Neural progenitor cell (in vitro differentiated cells): ENCODE measurements at regions not wholly inside any gene's neighbourhood (a gene's known extent, or its start where the extent isn't known, plus 50 kb on each side); places are given as distances from the start of the nearest gene placed in this dataset.
"Not testable (repeated sequence)": the region's sequence is repeated elsewhere in the genome, so short reads cannot be mapped to it uniquely, and the experiment has no call there.

Source experiments
- DNase-seq: peaks from one replicate; pipeline ENCODE4 v3.0.0-alpha.2; 2016; ENCODE audit warnings: low spot score
- H2AFZ ChIP-seq: fragments of 200-600 bp; sonication (generic); replicated peaks from 2 replicates; pipeline ENCODE4 v1.6.1; 2016; ENCODE audit warnings: antibody characterized with exemption
- H3F3A ChIP-seq: fragments of 200-600 bp; sonication (generic); 2 replicates; pipeline ENCODE4 v1.6.1; 2016; ENCODE audit warnings: antibody characterized with exemption, low read depth
- H3K27ac ChIP-seq: fragments of 200-600 bp; sonication (generic); 2 replicates; pipeline ENCODE4 v1.5.1; 2016; ENCODE audit warnings: mild to moderate bottlenecking
- H3K27me3 ChIP-seq: fragments of 200-600 bp; sonication (generic); 2 replicates; pipeline ENCODE4 v1.6.1; 2016; ENCODE audit warnings: mild to moderate bottlenecking, moderate library complexity
- H3K36me3 ChIP-seq: fragments of 200-600 bp; sonication (generic); 2 replicates; pipeline ENCODE4 v1.5.1; 2016
- H3K4me1 ChIP-seq: fragments of 200-600 bp; sonication (generic); 2 replicates; pipeline ENCODE4 v1.6.1; 2016; ENCODE audit warnings: mixed run types
- H3K4me2 ChIP-seq: fragments of 200-600 bp; sonication (generic); 2 replicates; pipeline ENCODE4 v1.6.1; 2016
- H3K4me3 ChIP-seq: fragments of 200-600 bp; sonication (generic); 2 replicates; pipeline ENCODE4 v1.5.1; 2016
- H3K79me2 ChIP-seq: fragments of 200-600 bp; sonication (generic); 2 replicates; pipeline ENCODE4 v1.6.1; 2016; ENCODE audit warnings: low read depth
- H3K9ac ChIP-seq: fragments of 200-600 bp; sonication (generic); 2 replicates; pipeline ENCODE4 v1.6.1; 2016
- H3K9me3 ChIP-seq: fragments of 200-600 bp; sonication (generic); 2 replicates; pipeline ENCODE4 v1.5.1; 2016; ENCODE audit warnings: low read depth
- H4K20me1 ChIP-seq: fragments of 200-600 bp; sonication (generic); 2 replicates; pipeline ENCODE4 v1.6.1; 2016; ENCODE audit warnings: low read depth
- H3K27ac Mint-ChIP-seq: 3 replicates; pipeline ENCODE4 v1.8.0; 2021; ENCODE audit warnings: mixed read lengths
- H3K27me3 Mint-ChIP-seq: 2 replicates; pipeline ENCODE4 v1.8.0; 2022; ENCODE audit warnings: low read depth, mild to moderate bottlenecking, inconsistent platforms, moderate library complexity, mixed read lengths; ENCODE audit not compliant: insufficient read depth
- H3K36me3 Mint-ChIP-seq: 3 replicates; pipeline ENCODE4 v1.8.0; 2021; ENCODE audit warnings: mixed read lengths
- H3K4me1 Mint-ChIP-seq: 3 replicates; pipeline ENCODE4 v1.8.0; 2021; ENCODE audit warnings: mixed read lengths
- H3K4me3 Mint-ChIP-seq: 3 replicates; pipeline ENCODE4 v1.8.0; 2021; ENCODE audit warnings: mild to moderate bottlenecking, moderate library complexity, mixed read lengths
- H3K9me3 Mint-ChIP-seq: 3 replicates; pipeline ENCODE4 v1.8.0; 2020; ENCODE audit warnings: mixed read lengths
- EZH2 ChIP-seq: fragments of 200-600 bp; sonication (generic); IDR thresholded peaks from 2 replicates; pipeline ENCODE4 v1.6.1; 2017; ENCODE audit warnings: antibody characterized with exemption, mild to moderate bottlenecking, moderate library complexity
- EZH2phosphoT487 ChIP-seq: fragments of 200-600 bp; sonication (generic); IDR thresholded peaks from 2 replicates; pipeline ENCODE4 v1.6.1; 2017; ENCODE audit warnings: antibody characterized with exemption
- TF ChIP-seq, protein P1 (sequence below): fragments of 200-600 bp; sonication (generic); IDR thresholded peaks from 2 replicates; pipeline ENCODE4 v1.5.1; 2017; ENCODE audit warnings: antibody characterized with exemption, mild to moderate bottlenecking

DNA sequence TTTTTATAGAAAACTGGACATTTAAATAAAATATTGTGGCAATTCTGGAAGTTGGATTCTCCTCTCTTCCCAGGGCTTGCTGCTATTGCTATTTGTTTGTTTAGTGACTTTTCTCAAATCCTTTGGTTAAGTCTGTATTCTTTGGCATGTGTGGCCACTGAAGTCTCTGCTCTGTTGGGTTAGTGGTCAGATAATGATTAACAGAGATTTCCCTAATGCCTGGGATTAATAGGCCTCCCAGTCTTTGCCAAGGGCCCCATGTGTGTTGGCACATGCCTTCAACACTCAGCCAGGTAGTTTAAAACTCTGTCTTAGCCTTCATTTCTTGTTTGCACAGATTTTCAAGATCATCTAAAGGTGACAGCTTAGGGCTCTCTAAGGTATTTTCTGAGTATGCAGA is 92.8 kb upstream of the EPB41L4A start:
- TF ChIP-seq, protein P1, sequence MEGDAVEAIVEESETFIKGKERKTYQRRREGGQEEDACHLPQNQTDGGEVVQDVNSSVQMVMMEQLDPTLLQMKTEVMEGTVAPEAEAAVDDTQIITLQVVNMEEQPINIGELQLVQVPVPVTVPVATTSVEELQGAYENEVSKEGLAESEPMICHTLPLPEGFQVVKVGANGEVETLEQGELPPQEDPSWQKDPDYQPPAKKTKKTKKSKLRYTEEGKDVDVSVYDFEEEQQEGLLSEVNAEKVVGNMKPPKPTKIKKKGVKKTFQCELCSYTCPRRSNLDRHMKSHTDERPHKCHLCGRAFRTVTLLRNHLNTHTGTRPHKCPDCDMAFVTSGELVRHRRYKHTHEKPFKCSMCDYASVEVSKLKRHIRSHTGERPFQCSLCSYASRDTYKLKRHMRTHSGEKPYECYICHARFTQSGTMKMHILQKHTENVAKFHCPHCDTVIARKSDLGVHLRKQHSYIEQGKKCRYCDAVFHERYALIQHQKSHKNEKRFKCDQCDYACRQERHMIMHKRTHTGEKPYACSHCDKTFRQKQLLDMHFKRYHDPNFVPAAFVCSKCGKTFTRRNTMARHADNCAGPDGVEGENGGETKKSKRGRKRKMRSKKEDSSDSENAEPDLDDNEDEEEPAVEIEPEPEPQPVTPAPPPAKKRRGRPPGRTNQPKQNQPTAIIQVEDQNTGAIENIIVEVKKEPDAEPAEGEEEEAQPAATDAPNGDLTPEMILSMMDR, result no peak
- no peak for TF ChIP-seq EZH2
- TF ChIP-seq EZH2phosphoT487, result no peak

DNA sequence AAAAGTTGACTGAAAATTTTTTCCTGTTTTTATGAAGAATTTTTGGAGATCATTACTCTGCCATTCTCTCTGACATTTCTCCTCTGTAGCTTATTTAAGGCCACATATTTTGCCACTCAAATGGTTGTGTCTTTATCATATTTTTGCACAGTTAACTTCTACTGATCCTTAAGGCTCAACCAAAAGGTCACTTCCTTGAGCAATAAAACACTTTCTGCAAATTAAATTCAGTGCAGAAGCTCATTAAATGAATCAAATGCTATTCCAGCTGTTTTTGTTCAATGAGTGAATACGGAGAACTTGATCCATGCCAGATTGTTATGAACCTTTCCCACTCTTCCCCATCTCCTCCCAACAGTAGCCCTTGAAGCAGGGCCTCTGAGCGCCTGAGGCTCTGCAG is 93.8 kb upstream of the EPB41L4A start:
- H3K27me3 ChIP-seq, result no peaks in the 10 kb centered on the region
- no peaks in the 10 kb centered on the region for H3K4me1 Mint-ChIP-seq
- H3K36me3 Mint-ChIP-seq, result no peaks in the 10 kb centered on the region
- no peak overlapping the region for H3K4me3 Mint-ChIP-seq
- no peak overlapping the region for H3K9ac ChIP-seq
- no peaks in the 10 kb centered on the region for H3K36me3 ChIP-seq
- no peaks in the 10 kb centered on the region for H3K4me1 ChIP-seq
- no peaks in the 10 kb centered on the region for H4K20me1 ChIP-seq
- peaks cover 11% of the 10 kb centered on the region for H3K9me3 ChIP-seq
- peaks cover 6% of the 10 kb centered on the region for H3K9me3 Mint-ChIP-seq
- H3K4me3 ChIP-seq, result no peak overlapping the region
- no peak overlapping the region for H3K27ac ChIP-seq
- H3K4me2 ChIP-seq, result no peak overlapping the region
- H3K27ac Mint-ChIP-seq, result no peak overlapping the region
- no peak for DNase-seq
- TF ChIP-seq, protein P1, result no peak
- no peak for TF ChIP-seq EZH2phosphoT487
- TF ChIP-seq EZH2, result no peak
- H2AFZ ChIP-seq, result no peak overlapping the region
- H3K27me3 Mint-ChIP-seq, result peaks cover 13% of the 10 kb centered on the region
- no peaks in the 10 kb centered on the region for H3K79me2 ChIP-seq
- no peaks in the 10 kb centered on the region for H3F3A ChIP-seq

More for the DNA sequence above, 92.8 kb upstream of the EPB41L4A start:
- Histone ChIP-seq H3K36me3 (no peaks in the 10 kb centered on the region), H2AFZ (no peak overlapping the region), H3K79me2 (no peaks in the 10 kb centered on the region), H3K27ac (no peak overlapping the region), H3K9ac (no peak overlapping the region), H3K4me3 (no peak overlapping the region), H3K9me3 (peaks cover 11% of the 10 kb centered on the region), H3K4me2 (no peak overlapping the region), H3F3A (no peaks in the 10 kb centered on the region), H3K4me1 (no peaks in the 10 kb centered on the region), H3K27me3 (no peaks in the 10 kb centered on the region), H4K20me1 (no peaks in the 10 kb centered on the region)
- H3K27ac Mint-ChIP-seq, result no peak overlapping the region
- H3K27me3 Mint-ChIP-seq, result peaks cover 13% of the 10 kb centered on the region
- no peak for DNase-seq
- no peaks in the 10 kb centered on the region for H3K4me1 Mint-ChIP-seq
- no peak overlapping the region for H3K4me3 Mint-ChIP-seq
- H3K9me3 Mint-ChIP-seq, result peaks cover 6% of the 10 kb centered on the region
- H3K36me3 Mint-ChIP-seq, result no peaks in the 10 kb centered on the region

DNA sequence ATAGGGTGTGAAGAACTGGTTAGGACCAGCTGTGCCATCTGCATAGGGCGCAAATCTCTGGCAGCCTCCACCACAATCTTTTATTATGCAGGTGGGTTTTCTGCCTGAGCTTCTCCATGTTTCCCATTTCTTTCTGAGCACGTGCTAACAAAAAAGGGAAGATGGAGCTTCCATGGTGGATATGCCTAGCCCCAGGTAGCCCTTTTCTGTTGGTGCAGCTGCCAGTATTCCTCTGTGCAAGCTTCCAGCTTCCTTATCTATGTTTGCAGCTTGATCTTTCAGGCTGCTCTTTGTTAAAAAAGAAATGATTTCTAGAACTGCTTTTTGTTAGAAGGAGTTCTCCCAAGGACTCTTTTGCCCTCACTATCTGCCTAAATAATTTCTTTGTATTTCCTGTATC is 95.0 kb upstream of the EPB41L4A start:
- Histone ChIP-seq H3K79me2 (no peaks in the 10 kb centered on the region), H2AFZ (no peak overlapping the region), H3K27ac (no peak overlapping the region), H3F3A (no peaks in the 10 kb centered on the region), H3K4me3 (no peak overlapping the region), H3K36me3 (no peaks in the 10 kb centered on the region), H3K4me2 (no peak overlapping the region), H3K4me1 (no peaks in the 10 kb centered on the region), H3K9me3 (peaks cover 11% of the 10 kb centered on the region), H3K27me3 (no peaks in the 10 kb centered on the region), H4K20me1 (no peaks in the 10 kb centered on the region), H3K9ac (no peak overlapping the region)
- TF ChIP-seq, protein P1, result no peak
- TF ChIP-seq EZH2 (no peak), EZH2phosphoT487 (no peak)
- DNase-seq, result no peak
- Mint-ChIP-seq H3K36me3 (no peaks in the 10 kb centered on the region), H3K9me3 (peaks cover 6% of the 10 kb centered on the region), H3K4me1 (no peaks in the 10 kb centered on the region), H3K27ac (no peak overlapping the region), H3K4me3 (no peak overlapping the region), H3K27me3 (peaks cover 6% of the 10 kb centered on the region)

DNA sequence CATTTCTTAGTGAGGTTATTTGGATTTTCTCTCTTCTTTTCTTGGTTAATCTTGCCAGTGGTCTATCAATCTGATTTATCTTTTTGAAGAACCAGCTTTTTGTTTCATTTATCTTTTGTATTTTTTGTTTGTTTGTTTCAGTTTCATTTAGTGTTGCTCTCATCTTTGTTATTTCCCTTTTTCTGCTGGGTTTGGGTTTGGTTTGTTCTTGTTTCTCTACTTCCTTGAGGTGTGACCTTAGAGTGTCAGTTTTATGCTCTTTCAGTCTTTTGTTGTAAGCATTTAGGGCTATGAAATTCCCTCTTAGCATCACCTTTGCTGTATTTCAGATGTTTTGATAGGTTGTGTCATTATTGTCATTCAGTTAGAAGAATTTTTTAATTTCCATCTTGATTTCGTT is 101.4 kb upstream of the EPB41L4A start:
- H3K4me2 ChIP-seq, H3K4me3 ChIP-seq, H3K27ac ChIP-seq, H3K4me1 Mint-ChIP-seq, H3K27ac Mint-ChIP-seq, H3K36me3 Mint-ChIP-seq, H3K27me3 ChIP-seq, H3F3A ChIP-seq, H3K9me3 Mint-ChIP-seq, H3K27me3 Mint-ChIP-seq, H3K4me3 Mint-ChIP-seq, DNase-seq, H3K4me1 ChIP-seq, H4K20me1 ChIP-seq, H3K9ac ChIP-seq, H3K9me3 ChIP-seq, H3K79me2 ChIP-seq, H3K36me3 ChIP-seq, H2AFZ ChIP-seq: not testable (repeated sequence)

DNA sequence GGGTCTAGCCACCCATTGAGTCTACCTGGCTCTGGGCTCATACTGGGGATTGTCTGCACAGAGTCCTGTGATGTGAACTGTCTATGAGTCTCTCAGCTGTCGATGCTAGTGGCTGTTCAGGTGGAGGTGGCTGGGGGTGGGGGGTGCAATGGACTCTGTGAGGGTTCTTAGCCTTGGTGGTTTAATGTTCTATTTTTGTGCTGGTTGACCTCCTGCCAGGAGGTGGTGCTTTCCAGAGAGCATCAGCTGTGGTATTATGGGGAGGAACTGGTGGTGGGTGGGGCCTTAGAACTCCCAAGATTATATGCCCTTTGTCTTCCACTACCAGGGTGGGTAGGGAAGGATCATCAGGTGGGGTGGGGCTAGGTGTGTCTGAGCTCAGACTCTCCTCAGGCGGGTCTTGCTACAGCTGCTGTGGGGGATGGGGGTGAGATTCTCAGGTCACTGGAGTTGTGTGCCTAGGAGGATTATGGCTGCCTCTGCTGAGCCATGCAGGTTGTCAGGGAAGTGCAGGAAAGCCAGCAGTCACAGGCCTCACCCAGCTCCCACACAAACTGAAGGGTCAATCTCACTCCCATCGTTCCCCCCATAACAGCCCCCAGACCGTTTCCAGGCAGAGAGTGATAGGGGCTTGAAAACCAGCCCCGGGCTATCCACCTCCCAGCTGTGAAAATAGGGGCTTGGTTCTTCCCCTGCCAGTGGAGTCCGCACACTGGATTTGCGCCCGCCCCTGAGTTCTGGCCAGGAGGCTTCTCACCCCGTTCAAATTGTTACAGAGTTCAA is 104.0 kb upstream of the EPB41L4A start:
- H3K4me1 ChIP-seq, H3K9me3 ChIP-seq, H3K27me3 Mint-ChIP-seq, H3K4me3 ChIP-seq, H4K20me1 ChIP-seq, H2AFZ ChIP-seq, H3F3A ChIP-seq, H3K27ac ChIP-seq, H3K36me3 ChIP-seq, H3K27ac Mint-ChIP-seq, H3K9me3 Mint-ChIP-seq, H3K36me3 Mint-ChIP-seq, H3K4me1 Mint-ChIP-seq, H3K4me2 ChIP-seq, H3K79me2 ChIP-seq, H3K27me3 ChIP-seq, H3K4me3 Mint-ChIP-seq, H3K9ac ChIP-seq, DNase-seq: not testable (repeated sequence)

DNA sequence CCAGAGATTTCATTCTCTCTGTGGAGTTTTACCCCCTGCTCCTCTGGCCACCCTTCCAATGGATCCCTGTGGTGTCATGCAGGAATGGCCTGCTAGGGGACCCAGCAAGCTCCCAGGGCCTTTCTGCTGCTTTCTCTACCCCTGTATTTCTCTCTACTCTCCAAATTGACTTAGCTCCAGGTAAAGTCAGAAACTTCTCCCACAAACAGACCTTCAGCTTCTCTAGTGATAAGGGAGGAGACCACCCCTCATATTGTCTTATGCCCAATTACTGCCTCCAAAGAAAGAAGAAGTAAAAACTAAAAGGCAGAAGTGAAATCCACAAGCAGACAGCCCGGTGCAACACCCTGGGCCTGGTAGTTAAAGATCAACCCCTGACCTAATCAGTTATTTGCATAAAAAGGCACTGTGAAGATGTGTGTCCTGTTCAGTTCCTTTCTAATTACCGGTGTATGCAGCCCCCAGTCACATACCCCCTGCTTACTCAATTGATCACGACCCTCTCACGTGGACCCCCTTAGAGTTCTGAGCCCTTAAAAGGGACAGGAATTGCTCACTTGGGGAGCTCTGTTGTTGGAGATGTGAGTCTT is 104.7 kb upstream of the EPB41L4A start:
- not testable (repeated sequence) for H3K27me3 Mint-ChIP-seq, DNase-seq, H3K4me3 ChIP-seq, H3K4me2 ChIP-seq, H3F3A ChIP-seq, H3K36me3 Mint-ChIP-seq, H3K9ac ChIP-seq, H3K9me3 Mint-ChIP-seq, H3K79me2 ChIP-seq, H3K4me3 Mint-ChIP-seq, H3K4me1 Mint-ChIP-seq, H3K36me3 ChIP-seq, H3K27me3 ChIP-seq, H3K9me3 ChIP-seq, H3K4me1 ChIP-seq, H3K27ac ChIP-seq, H2AFZ ChIP-seq, H4K20me1 ChIP-seq
- peak overlapping the region; percentile 44 for H3K27ac Mint-ChIP-seq
